GM19025 (cell line): ENCODE measurements at regions not wholly inside any gene's neighbourhood (a gene's known extent, or its start where the extent isn't known, plus 50 kb on each side); places are given as distances from the start of the nearest gene placed in this dataset.

Experiments
- ATAC-seq: cut with Tn5 transposase; IDR thresholded peaks from one replicate; pipeline ENCODE4 v1.9.1; 2021; ENCODE audit warnings: mild to moderate bottlenecking, low read depth, moderate library complexity; ENCODE audit not compliant: unreplicated experiment

DNA sequence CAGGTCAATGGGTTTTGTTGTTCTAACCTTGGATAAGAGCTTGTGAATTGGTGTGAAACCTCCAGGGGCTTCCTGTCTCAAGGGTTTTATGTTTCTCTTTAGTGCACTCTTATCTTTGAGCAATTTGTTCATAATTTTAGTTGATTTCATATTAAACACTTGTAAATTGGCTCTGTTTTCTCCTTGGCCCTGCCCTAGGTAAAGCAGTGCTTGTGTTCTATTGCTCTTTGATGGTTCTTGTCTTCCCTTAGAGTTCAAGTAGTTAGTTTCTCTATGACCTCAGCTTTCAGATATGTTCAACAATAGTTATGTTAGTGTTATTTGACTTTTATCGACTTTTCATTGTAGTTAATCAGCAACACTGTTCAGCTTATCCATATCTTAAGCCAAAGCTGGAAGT, 566.4 kb upstream of the POT1 start:
- no peak for ATAC-seq

DNA sequence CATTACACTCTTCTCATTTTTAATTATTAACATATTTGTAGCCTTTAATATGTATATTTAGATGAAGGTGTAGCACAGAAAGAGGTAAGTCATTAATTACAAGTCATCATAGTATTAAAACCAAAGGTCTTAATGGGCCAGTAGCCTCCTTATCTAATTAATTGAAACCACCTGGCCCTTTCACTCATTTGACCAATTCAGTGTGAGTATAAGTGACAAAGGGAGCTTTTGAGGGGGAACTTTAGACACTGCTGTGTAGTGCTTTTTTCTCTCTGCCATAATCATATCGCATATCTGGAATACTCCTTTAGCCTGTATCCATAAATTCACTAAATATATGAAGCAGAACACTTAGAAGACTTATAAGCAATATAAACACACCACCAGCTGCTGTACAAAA, 562.9 kb upstream of the POT1 start:
- no peak for ATAC-seq

DNA sequence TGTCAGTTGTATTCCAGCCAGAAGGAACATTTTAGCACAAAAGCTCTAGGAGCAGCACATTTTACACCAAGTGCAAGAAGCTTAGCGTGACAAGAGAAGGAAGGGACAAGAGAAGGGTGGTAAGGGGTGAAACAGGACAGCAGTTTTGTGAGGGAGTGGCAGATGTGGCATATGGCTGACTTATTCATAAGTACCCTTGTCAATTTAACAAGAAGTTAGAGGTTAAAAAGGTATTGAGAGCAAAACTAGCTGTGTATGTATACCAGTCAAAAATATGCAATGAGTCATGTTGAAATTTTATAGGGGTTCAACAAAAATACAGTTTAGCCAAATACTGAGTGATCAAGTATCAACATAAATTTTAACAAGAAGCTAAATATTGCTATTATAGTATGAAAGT, 561.5 kb upstream of the POT1 start:
- ATAC-seq = no peak

GRCh38 chr7:125490167-125490566, 560.5 kb upstream of the POT1 start:
- ATAC-seq = no peak

GRCh38 chr7:125485223-125485622, 555.6 kb upstream of the POT1 start:
- ATAC-seq = no peak

DNA sequence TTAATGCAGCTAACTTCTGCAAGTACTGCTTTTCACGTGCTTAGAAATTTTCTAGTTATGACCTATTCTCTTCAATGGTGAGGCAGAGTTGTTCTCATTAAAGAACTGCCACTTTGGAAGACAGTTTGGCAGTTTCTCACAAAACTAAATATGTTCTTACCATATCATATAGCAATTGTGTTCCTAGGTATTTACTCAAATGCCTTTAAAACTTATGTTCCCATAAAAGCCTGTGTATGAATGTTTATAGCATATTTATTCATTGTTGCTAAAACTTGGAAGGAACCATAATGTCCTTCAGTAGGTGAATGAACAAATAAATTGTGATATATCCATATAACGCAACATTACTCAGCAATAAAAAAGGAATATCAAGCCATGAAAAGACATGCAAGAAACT, 555.1 kb upstream of the POT1 start:
- no peak for ATAC-seq

- no peak for ATAC-seq
Measured at GRCh38 chr7:125481323-125481722, 551.7 kb upstream of the POT1 start.

GRCh38 chr7:125480762-125481161, 551.1 kb upstream of the POT1 start:
- ATAC-seq = no peak

DNA sequence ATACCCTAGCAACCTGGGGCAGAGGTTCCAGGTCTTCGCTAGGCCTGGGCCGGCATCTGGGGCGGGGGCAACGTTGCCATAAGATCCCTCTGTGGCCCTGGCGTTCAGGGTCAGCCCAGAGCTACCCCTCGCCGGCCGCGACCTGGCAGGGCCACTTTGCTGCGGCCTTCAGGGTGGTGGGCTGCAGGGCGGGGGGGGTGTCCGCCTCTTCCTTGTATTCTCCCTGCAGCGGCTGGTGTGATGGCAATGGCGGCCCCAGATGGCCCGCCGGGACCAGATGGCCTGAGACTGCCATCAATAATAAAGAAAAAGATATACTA, 539.2 kb upstream of the POT1 start:
- no peak for ATAC-seq

GRCh38 chr7:125467996-125468854, 538.6 kb upstream of the POT1 start:
- ATAC-seq = no peak

DNA sequence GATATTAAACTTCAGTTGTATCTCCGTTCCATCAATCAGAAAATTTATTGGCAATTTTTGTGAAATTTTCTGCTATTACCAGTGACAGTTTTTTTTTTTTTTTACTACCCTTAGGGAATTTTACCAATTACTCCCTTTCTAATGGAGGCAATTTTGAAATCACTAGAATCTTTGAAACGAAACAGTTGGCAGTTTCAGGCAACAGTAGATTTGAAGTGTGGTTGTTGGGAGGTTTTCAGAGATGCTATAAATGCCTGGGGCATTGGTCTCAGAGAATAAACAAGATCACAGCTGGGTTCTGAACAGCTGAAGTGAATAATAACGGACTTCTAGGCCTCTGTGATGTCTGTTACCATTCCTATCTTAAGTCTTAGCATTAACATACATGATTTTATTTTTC, 535.9 kb upstream of the POT1 start:
- ATAC-seq = no peak

DNA sequence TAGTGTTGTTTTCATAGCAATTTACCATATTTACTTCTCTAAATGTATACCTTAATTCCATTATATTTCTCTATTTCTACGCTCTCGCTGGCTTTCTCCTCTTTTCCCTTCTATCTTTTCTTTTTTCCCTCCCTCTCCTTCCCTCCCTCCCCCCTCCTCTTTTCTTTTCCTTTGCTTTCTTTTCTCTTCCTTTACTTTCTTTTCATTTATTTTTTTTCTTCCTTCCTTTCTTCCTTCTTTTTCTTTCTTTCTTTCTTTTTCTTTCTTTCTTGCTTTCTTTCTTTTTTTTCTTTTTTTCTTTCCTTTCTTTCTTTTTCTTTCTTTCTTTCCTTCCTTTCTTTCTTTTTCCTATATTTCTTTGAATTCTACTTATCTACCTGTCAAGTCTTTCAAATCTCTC, 533.0 kb upstream of the POT1 start:
- no peak for ATAC-seq

GRCh38 chr7:125459038-125459437, 529.4 kb upstream of the POT1 start:
- ATAC-seq = no peak

DNA sequence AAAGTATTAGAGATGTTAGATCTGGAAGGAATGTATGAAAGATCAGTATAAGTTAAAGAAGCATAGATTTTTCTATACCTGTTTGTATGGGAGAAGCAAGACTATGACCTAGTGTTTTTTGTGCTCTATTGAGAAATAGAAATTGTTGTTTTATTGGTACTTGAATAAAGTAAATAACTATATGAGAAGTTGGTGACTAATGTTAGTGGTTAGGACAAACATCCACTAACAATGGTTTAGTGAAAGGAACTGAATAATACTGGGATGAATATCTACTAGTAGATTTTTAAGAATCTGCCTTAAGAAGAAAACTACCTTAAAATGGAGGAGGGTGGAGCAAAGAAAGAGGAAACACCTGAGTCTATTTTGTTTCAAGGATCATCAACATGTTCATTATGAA, 521.1 kb upstream of the POT1 start:
- no peak for ATAC-seq

GRCh38 chr7:125445836-125446235, 516.2 kb upstream of the POT1 start:
- no peak for ATAC-seq

- ATAC-seq = no peak
Measured at GRCh38 chr7:125444864-125445263, 515.2 kb upstream of the POT1 start.

DNA sequence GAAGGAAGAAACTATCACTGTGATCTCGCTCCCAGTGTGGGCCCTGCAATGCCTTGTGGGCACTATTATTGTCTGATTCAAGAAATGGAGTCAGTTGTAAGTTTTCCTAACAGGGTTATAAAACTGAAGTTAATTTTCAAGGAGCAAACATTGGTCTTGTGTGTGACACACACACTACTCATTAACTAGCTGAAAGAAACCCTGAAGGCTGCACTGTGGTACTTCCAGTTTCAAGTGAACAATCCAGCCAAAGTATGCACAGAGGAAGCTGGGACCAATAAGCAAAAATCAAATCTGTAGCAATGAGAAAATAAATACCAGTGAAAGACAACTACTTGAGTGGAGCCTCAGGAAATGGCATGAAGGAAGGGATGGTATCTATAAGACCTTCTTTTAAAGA, 506.6 kb upstream of the POT1 start:
- peak; percentile 53 for ATAC-seq

DNA sequence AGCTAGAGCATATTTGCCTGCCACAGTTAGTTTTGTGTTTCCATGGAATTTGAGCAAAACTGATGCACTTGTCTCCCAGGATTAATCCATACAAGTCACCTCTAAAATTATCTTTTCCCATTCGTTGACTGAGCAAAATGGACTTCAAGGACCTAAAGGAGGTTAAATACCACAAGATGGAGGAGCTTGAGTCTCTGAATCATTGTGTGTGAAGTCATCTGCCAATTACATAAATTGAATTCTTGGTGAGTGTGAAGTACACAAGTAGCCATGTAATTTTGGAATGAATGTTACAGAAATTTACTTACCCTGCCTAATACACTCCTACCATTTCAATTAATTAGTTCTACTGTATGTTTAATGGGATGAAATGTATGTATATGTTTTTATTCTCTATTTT, 501.7 kb upstream of the POT1 start:
- ATAC-seq = no peak

GRCh38 chr7:125430013-125430412, 500.4 kb upstream of the POT1 start:
- no peak for ATAC-seq

DNA sequence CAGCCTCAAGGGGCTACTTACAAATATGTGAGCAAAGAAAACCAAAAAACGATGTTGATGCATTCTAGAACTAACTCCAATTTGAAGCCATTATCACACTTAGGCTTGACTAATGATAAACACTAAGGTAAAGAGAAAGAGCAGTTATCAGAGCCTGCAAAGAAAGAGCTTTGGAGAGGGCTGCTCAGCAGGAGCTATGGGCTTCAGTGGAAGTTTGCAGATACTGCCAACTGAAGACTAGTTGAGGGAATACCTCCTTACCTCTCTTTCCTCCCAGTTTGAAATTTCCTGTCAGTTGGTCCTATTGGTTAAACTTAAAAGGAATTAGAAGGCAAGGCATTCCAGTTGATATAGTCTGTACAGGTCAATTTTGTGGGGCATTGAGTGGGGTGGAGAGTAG, 498.1 kb upstream of the POT1 start:
- no peak for ATAC-seq

- no peak for ATAC-seq
Measured at GRCh38 chr7:125425506-125425905, 495.9 kb upstream of the POT1 start.

DNA sequence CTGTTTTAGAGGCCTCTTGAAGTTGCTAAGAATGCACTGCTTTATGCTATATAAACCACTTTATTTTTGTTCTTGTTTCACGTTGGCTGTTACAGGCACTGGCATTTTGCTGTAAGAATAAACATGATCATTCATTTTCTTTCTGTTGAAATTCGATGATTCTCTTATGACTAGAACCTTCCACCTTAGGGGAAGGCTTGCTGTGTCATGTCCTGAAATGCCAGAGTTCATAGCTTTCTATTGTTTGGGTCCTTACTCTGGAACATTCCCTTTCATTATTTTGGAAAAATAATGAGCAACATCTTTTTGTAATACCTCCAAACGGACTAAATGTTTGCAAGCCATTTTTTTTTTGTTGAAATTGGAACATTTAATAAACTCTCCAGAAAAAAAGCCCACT, 495.1 kb upstream of the POT1 start:
- no peak for ATAC-seq
